Pancreas (tissue), 10 donors: ENCODE measurements at regions not wholly inside any gene's neighbourhood (a gene's known extent, or its start where the extent isn't known, plus 50 kb on each side); places are given as distances from the start of the nearest gene placed in this dataset.
"Not testable (repeated sequence)": the region's sequence is repeated elsewhere in the genome, so short reads cannot be mapped to it uniquely, and the experiment has no call there.

Experiments used
- ATAC-seq, 4 donors: fragments of 200-7000 bp; cut with Tn5 transposase; one replicate each; pipeline versions ENCODE4 v1.8.0 to v1.9.1; 2020; ENCODE audit warnings: mild to moderate bottlenecking in 4 of 4, moderate library complexity in 4 of 4
- DNase-seq, 6 donors: peaks; one replicate each; pipeline ENCODE4 v3.0.0-alpha.2; 2020
- FAIRE-seq: peaks from 2 replicates; lab custom pipeline; 2012; peaks lifted over from hg19 to GRCh38; lab: Jason Lieb, UNC
- H3K27ac ChIP-seq, 4 donors: fragments of 200-600 bp; sonication (generic); 1 replicate in 3 of 4; 2 replicates in 1 of 4; pipeline versions ENCODE4 v1.5.0 to v1.8.0; 2020
- H3K27me3 ChIP-seq, 4 donors: fragments of 200-600 bp; one replicate each; pipeline ENCODE4 v1.8.0; 2021
- H3K36me3 ChIP-seq, 3 donors: fragments of 200-600 bp; sonication (generic) in 1 of 3; one replicate each; pipeline versions ENCODE4 v1.5.0 to v1.8.0; 2020 to 2021
- H3K4me1 ChIP-seq, 3 donors: fragments of 200-600 bp; one replicate each; pipeline ENCODE4 v1.8.0; 2021
- H3K4me3 ChIP-seq, 4 donors: fragments of 200-600 bp; sonication (generic) in 2 of 4; one replicate each; pipeline versions ENCODE4 v1.5.0 to v1.8.0; 2020 to 2021
- H3K9me3 ChIP-seq, 4 donors: fragments of 200-600 bp; one replicate each; pipeline ENCODE4 v1.8.0; 2021
- CTCF ChIP-seq, 4 donors: fragments of 200-600 bp; sonication (generic) in 3 of 4; IDR thresholded peaks; one replicate each; pipeline versions ENCODE4 v1.5.0 to v1.8.0; 2021; ENCODE audit warnings: antibody characterized with exemption in 4 of 4
- WGBS, 2 donors: extraction: QIAGEN DNeasy Blood & Tissue Kit; methylation state at CpG; one replicate each; pipeline ENCODE4 v1.1.7; 2013; 5-methylcytosine and 5-hydroxymethylcytosine counted together
- intact Hi-C, 3 donors: fragments of 100-400 bp; cut with DNase I; formaldehyde crosslinking; loops; one replicate each; pipeline versions ENCODE4 v1.11.1 to v1.14.2; 2022
- donor health status: healthy with polysubstance abuse.
- donor health status: DM: no; HTN: no; CAD: no; lungs with moderate emphysema.
- donor health status: DM: no; HTN: no; CAD: no.
- donor health status: control.
- donor health status: control.
- donor health status: Bipolar disorder and iron deficiency.
- donor health status: DM: yes; HTN: yes; CAD: no.
- donor health status: DM: no; HTN: no; CAD: no.
- donor health status: DM: no; HTN: no; CAD: no.
- donor health status: DM: yes; HTN: yes; CAD: no.

GRCh38 chr11:12585861-12586260 is 88.4 kb upstream of the TEAD1 start:
- Histone ChIP-seq H3K9me3 (no peaks in the 10 kb centered on the region), H3K27ac (no peak overlapping the region), H3K4me1 (peaks cover 0 to 6% (median 0%) of the 10 kb centered on the region in 3 donors), H3K4me3 (no peak overlapping the region), H3K36me3 (no peaks in the 10 kb centered on the region), H3K27me3 (no peaks in the 10 kb centered on the region)
- peak in 2 of 4 donors; percentile 22 to 56 for ATAC-seq
- FAIRE-seq, result no peak
- WGBS, 2 donors, result 20 to 21% methylated on average over 3 of the region's 3 CpGs
- DNase-seq, result no peak
- intact Hi-C loops, result no loop called here
- no peak for TF ChIP-seq CTCF (IDR thresholded peaks at IDR 0.05)

GRCh38 chr11:12587333-12587991 is 86.8 kb upstream of the TEAD1 start:
- H3K27me3 ChIP-seq, result no peaks in the 10 kb centered on the region
- H3K9me3 ChIP-seq, result no peaks in the 10 kb centered on the region
- peaks cover 0 to 6% (median 0%) of the 10 kb centered on the region in 3 donors for H3K4me1 ChIP-seq
- DNase-seq (no peak), ATAC-seq (peak in 3 of 4 donors; percentile 43 to 57 (median 51)), FAIRE-seq (no peak)
- TF ChIP-seq CTCF (IDR thresholded peaks at IDR 0.05), result no peak
- WGBS, 2 donors, result 59 to 65% methylated on average over 6 of the region's 6 CpGs
- H3K4me3 ChIP-seq, result no peak overlapping the region
- intact Hi-C loops, result no loop called here
- no peaks in the 10 kb centered on the region for H3K36me3 ChIP-seq
- no peak overlapping the region for H3K27ac ChIP-seq

- Histone ChIP-seq H3K27me3 (no peaks in the 10 kb centered on the region), H3K36me3 (no peaks in the 10 kb centered on the region), H3K27ac (no peak overlapping the region), H3K9me3 (no peaks in the 10 kb centered on the region), H3K4me1 (no peaks in the 10 kb centered on the region), H3K4me3 (no peak overlapping the region)
- intact Hi-C loops, result loop anchor here in 1 of 3 donors (10.0 kb wide), 1 partner anchor 293 kb away; no protein-coding TSS in a partner anchor
- 75 to 86% methylated on average over 4 of the region's 4 CpGs for WGBS, 2 donors
- FAIRE-seq, result no peak
- no peak for ATAC-seq
- DNase-seq, result no peak
- no peak for TF ChIP-seq CTCF (IDR thresholded peaks at IDR 0.05)
These were observed 82.5 kb upstream of the TEAD1 start for GRCh38 chr11:12591706-12592105.

- Histone ChIP-seq H3K4me3 (no peak overlapping the region), H3K27ac (no peak overlapping the region), H3K36me3 (no peaks in the 10 kb centered on the region), H3K9me3 (no peaks in the 10 kb centered on the region), H3K27me3 (no peaks in the 10 kb centered on the region), H3K4me1 (no peaks in the 10 kb centered on the region)
- no peak for DNase-seq
- no peak for TF ChIP-seq CTCF (IDR thresholded peaks at IDR 0.05)
- 77 to 80% methylated on average over 3 of the region's 3 CpGs for WGBS, 2 donors
- no peak for FAIRE-seq
- no peak for ATAC-seq
- intact Hi-C loops, result loop anchor here in 1 of 3 donors (10.0 kb wide), 1 partner anchor 293 kb away; no protein-coding TSS in a partner anchor
These were observed 81.9 kb upstream of the TEAD1 start for GRCh38 chr11:12592283-12592682.

GRCh38 chr11:12595089-12595847 is 79.0 kb upstream of the TEAD1 start:
- intact Hi-C loops, result loop anchor here in 2 of 3 donors (5.0 to 10.0 kb wide), 2 partner anchors 287 to 290 kb away; no protein-coding TSS in a partner anchor
- H3K27me3 ChIP-seq, DNase-seq, H3K4me3 ChIP-seq, H3K36me3 ChIP-seq, ATAC-seq, H3K4me1 ChIP-seq, H3K9me3 ChIP-seq, FAIRE-seq, H3K27ac ChIP-seq: not testable (repeated sequence)
- WGBS, 2 donors, result 87 to 93% methylated on average over 2 of the region's 2 CpGs
